C4-2B (cell line): ENCODE measurements at regions not wholly inside any gene's neighbourhood (a gene's known extent, or its start where the extent isn't known, plus 50 kb on each side); places are given as distances from the start of the nearest gene placed in this dataset.

Experiments used
- ZFX ChIP-seq: fragments of 450-650 bp; IDR thresholded peaks from 2 replicates; pipeline ENCODE4 v1.6.1; 2017
- TF ChIP-seq, protein P1 (sequence below): fragments of 450-650 bp; conservative IDR thresholded peaks from 2 replicates; pipeline ENCODE4 v1.5.1; 2017; ENCODE audit warnings: mild to moderate bottlenecking

DNA sequence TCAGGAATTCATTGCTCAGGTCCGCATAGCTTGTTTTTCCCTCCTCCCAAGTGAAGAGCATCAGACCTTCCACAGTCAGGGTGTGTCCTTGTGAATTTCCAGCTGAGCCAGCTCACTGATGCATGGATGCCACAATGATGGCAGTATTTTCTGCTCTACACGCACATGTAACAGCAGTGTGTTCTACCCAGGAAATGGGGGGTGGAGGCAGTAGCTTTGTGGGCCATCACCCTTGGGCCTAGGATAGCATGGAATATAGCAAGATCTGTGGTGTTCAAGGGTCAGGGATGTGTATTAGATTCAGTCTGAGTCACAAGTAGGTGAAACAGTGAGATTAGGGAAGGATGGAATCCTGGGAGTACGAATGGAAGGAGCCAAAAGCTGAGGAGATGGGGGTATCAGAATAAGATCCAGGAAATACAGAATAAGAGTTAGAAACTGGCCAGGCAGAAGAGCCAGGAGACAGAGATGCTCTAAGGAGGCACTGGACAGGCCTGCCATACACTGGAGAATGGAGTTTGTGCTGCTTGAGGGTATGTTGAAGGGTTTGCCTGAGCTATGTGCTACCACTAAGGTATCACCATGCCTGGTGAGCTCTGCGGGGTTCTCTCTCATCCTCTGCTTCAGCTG lies 90.6 kb upstream of the CNIH3 start:
- TF ChIP-seq, protein P1, sequence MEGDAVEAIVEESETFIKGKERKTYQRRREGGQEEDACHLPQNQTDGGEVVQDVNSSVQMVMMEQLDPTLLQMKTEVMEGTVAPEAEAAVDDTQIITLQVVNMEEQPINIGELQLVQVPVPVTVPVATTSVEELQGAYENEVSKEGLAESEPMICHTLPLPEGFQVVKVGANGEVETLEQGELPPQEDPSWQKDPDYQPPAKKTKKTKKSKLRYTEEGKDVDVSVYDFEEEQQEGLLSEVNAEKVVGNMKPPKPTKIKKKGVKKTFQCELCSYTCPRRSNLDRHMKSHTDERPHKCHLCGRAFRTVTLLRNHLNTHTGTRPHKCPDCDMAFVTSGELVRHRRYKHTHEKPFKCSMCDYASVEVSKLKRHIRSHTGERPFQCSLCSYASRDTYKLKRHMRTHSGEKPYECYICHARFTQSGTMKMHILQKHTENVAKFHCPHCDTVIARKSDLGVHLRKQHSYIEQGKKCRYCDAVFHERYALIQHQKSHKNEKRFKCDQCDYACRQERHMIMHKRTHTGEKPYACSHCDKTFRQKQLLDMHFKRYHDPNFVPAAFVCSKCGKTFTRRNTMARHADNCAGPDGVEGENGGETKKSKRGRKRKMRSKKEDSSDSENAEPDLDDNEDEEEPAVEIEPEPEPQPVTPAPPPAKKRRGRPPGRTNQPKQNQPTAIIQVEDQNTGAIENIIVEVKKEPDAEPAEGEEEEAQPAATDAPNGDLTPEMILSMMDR, result no peak
- TF ChIP-seq ZFX, result no peak
